Mesendoderm (in vitro differentiated cells): ENCODE measurements at regions not wholly inside any gene's neighbourhood (a gene's known extent, or its start where the extent isn't known, plus 50 kb on each side); places are given as distances from the start of the nearest gene placed in this dataset.
"Not testable (repeated sequence)": the region's sequence is repeated elsewhere in the genome, so short reads cannot be mapped to it uniquely, and the experiment has no call there.

Experiments used
- DNase-seq: peaks from one replicate; pipeline ENCODE4 v3.0.0; 2013
- H2AK5ac ChIP-seq: 2 replicates; pipeline ENCODE4 v1.6.1; 2013; ENCODE audit warnings: low read length, inconsistent platforms
- H2BK120ac ChIP-seq: 2 replicates; pipeline ENCODE4 v1.6.1; 2013; ENCODE audit warnings: low read depth, mild to moderate bottlenecking, low read length, moderate library complexity, mixed read lengths
- H2BK15ac ChIP-seq: replicated peaks from 2 replicates; pipeline ENCODE4 v1.6.1; 2013; ENCODE audit warnings: low read depth, mild to moderate bottlenecking, moderate library complexity
- H2BK5ac ChIP-seq: 2 replicates; pipeline ENCODE4 v1.6.1; 2013; ENCODE audit warnings: low read length, inconsistent platforms
- H3K18ac ChIP-seq: 2 replicates; pipeline ENCODE4 v1.6.1; 2013; ENCODE audit warnings: mild to moderate bottlenecking, low read length, mixed read lengths
- H3K23ac ChIP-seq: one replicate; pipeline ENCODE4 v1.6.1; 2013; ENCODE audit warnings: low read length
- H3K27ac ChIP-seq: 2 replicates; pipeline ENCODE4 v1.5.1; 2013; ENCODE audit warnings: low read depth, mild to moderate bottlenecking, inconsistent platforms, low read length, moderate library complexity
- H3K27me3 ChIP-seq: 2 replicates; pipeline ENCODE4 v1.6.1; 2013; ENCODE audit warnings: low read length, control low read depth, mild to moderate bottlenecking, inconsistent platforms; ENCODE audit not compliant: insufficient read depth, poor library complexity
- H3K36me3 ChIP-seq: 2 replicates; pipeline ENCODE4 v1.6.1; 2013; ENCODE audit warnings: low read length, inconsistent platforms; ENCODE audit not compliant: control insufficient read depth, insufficient read depth
- H3K4ac ChIP-seq: one replicate; pipeline ENCODE4 v1.6.1; 2013; ENCODE audit warnings: low read depth, mild to moderate bottlenecking, low read length, moderate library complexity
- H3K4me1 ChIP-seq: 2 replicates; pipeline ENCODE4 v1.6.1; 2013; ENCODE audit warnings: low read depth, low read length, inconsistent platforms; ENCODE audit not compliant: control insufficient read depth
- H3K4me2 ChIP-seq: 2 replicates; pipeline ENCODE4 v1.6.1; 2013; ENCODE audit warnings: low read length
- H3K4me3 ChIP-seq: 2 replicates; pipeline ENCODE4 v1.5.1; 2013; ENCODE audit warnings: mild to moderate bottlenecking, low read length
- H3K56ac ChIP-seq: one replicate; pipeline ENCODE4 v1.6.1; 2013; ENCODE audit warnings: low read length
- H3K79me1 ChIP-seq: 2 replicates; pipeline ENCODE4 v1.6.1; 2013; ENCODE audit warnings: low read length, inconsistent platforms
- H3K79me2 ChIP-seq: 2 replicates; pipeline ENCODE4 v1.6.1; 2013; ENCODE audit warnings: mild to moderate bottlenecking, low read length; ENCODE audit not compliant: control insufficient read depth, insufficient read depth
- H3K9ac ChIP-seq: 2 replicates; pipeline ENCODE4 v1.6.1; 2013; ENCODE audit warnings: low read length, inconsistent platforms
- H4K5ac ChIP-seq: one replicate; pipeline ENCODE4 v1.6.1; 2013; ENCODE audit warnings: low read length
- H4K8ac ChIP-seq: one replicate; pipeline ENCODE4 v1.6.1; 2013; ENCODE audit warnings: low read depth, mild to moderate bottlenecking, control low read depth, low read length, moderate library complexity
- WGBS: extraction: QIAGEN DNeasy Blood & Tissue Kit; methylation state at CpG from one replicate; pipeline ENCODE4 v1.1.7; 2013; ENCODE audit warnings: low lambda C conversion rate, missing lambda C conversion rate; ENCODE audit not compliant: insufficient coverage; ENCODE audit errors: extremely low coverage; 5-methylcytosine and 5-hydroxymethylcytosine counted together

DNA sequence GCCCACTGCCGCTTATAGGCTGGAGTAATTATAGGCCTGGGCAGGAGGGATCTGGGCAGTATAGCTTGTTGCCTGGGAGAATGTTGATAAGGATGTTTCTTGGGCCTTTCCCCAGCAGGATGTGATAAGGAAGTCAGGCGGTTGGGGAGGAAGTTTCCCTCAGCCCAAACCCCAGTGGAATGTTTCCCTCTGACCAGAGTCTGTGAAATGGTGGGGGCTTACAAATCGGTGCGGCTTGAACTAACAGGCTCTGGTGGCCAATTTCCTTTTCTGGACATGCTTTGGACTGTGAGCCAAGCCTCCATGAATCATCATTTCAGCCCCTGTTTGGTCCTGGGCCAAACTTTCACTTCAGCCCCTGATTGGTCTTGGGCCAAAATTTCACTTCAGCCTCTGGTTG lies 383.6 kb downstream of the SPATA31A7 start:
- not testable (repeated sequence) for H3K9ac ChIP-seq, H2BK5ac ChIP-seq, H3K27ac ChIP-seq, H4K8ac ChIP-seq, H3K4ac ChIP-seq, H4K5ac ChIP-seq, H3K79me2 ChIP-seq, H3K18ac ChIP-seq, H3K79me1 ChIP-seq, H2BK120ac ChIP-seq, H3K4me3 ChIP-seq, H3K4me1 ChIP-seq, H3K36me3 ChIP-seq, H3K27me3 ChIP-seq, H2BK15ac ChIP-seq, DNase-seq, H3K23ac ChIP-seq, H2AK5ac ChIP-seq, H3K56ac ChIP-seq, H3K4me2 ChIP-seq
- no CpG with 5 or more reads among the region's 4 CpGs for WGBS
